OCI-LY1 (cell line): ENCODE measurements at regions not wholly inside any gene's neighbourhood (a gene's known extent, or its start where the extent isn't known, plus 50 kb on each side); places are given as distances from the start of the nearest gene placed in this dataset.

Experiments
- H2AFZ ChIP-seq: fragments of 200-600 bp; sonication (generic), shearing (Covaris generic); 2 replicates; pipeline ENCODE4 v1.6.0; 2014; ENCODE audit warnings: antibody characterized with exemption, mild to moderate bottlenecking, low read length
- H3F3A ChIP-seq: fragments of 200-600 bp; sonication (generic), shearing (Covaris generic); 2 replicates; pipeline ENCODE4 v1.6.0; 2014; ENCODE audit warnings: mild to moderate bottlenecking, antibody characterized with exemption, low read length, moderate library complexity; ENCODE audit not compliant: insufficient read depth
- H3K27ac ChIP-seq: fragments of 200-600 bp; sonication (generic); 2 replicates; pipeline ENCODE4 v1.5.1; 2014; ENCODE audit warnings: low read length, mixed run types, mild to moderate bottlenecking, low read depth; ENCODE audit not compliant: poor library complexity, severe bottlenecking
- H3K27me3 ChIP-seq: fragments of 200-600 bp; sonication (generic); 2 replicates; pipeline ENCODE4 v1.6.0; 2014; ENCODE audit warnings: antibody characterized with exemption, mild to moderate bottlenecking, low read length, moderate library complexity; ENCODE audit not compliant: insufficient read depth
- H3K36me3 ChIP-seq: fragments of 200-600 bp; sonication (generic); 2 replicates; pipeline ENCODE4 v1.6.1; 2014; ENCODE audit warnings: mild to moderate bottlenecking, antibody characterized with exemption, low read length, moderate library complexity, mixed read lengths; ENCODE audit not compliant: insufficient read depth
- H3K4me1 ChIP-seq: fragments of 200-600 bp; sonication (generic); 2 replicates; pipeline ENCODE4 v1.5.1; 2014; ENCODE audit warnings: mild to moderate bottlenecking, low read length, moderate library complexity; ENCODE audit not compliant: insufficient read depth, severe bottlenecking
- H3K4me2 ChIP-seq: fragments of 200-600 bp; sonication (generic), shearing (Covaris generic); 2 replicates; pipeline ENCODE4 v1.6.1; 2014; ENCODE audit warnings: low read length
- H3K4me3 ChIP-seq: fragments of 200-600 bp; sonication (generic); 2 replicates; pipeline ENCODE4 v1.5.1; 2014; ENCODE audit warnings: low read length, low read depth, mild to moderate bottlenecking, mixed read lengths; ENCODE audit not compliant: poor library complexity, severe bottlenecking
- H3K79me2 ChIP-seq: fragments of 200-600 bp; shearing (Covaris generic); 2 replicates; pipeline ENCODE4 v1.6.1; 2016; ENCODE audit warnings: mixed run types, low read length, mixed read lengths; ENCODE audit not compliant: insufficient read depth
- H3K9ac ChIP-seq: fragments of 200-600 bp; sonication (generic), shearing (Covaris generic); 2 replicates; pipeline ENCODE4 v1.6.1; 2014; ENCODE audit warnings: mild to moderate bottlenecking, low read length, mixed read lengths
- H3K9me2 ChIP-seq: fragments of 200-600 bp; sonication (generic), shearing (Covaris generic); 2 replicates; pipeline ENCODE4 v1.6.1; 2014; ENCODE audit warnings: low read depth, mild to moderate bottlenecking, low read length, mixed read lengths
- H3K9me3 ChIP-seq: fragments of 200-600 bp; shearing (Covaris generic); 2 replicates; pipeline ENCODE4 v1.6.1; 2014; ENCODE audit warnings: low read length, mixed read lengths
- H4K20me1 ChIP-seq: fragments of 200-600 bp; sonication (generic), shearing (Covaris generic); 2 replicates; pipeline ENCODE4 v1.6.0; 2016; ENCODE audit warnings: mild to moderate bottlenecking, low read length; ENCODE audit not compliant: insufficient read depth
- CTCF ChIP-seq: fragments of 200-600 bp; sonication (generic), shearing (Covaris generic); IDR thresholded peaks from 2 replicates; pipeline ENCODE4 v1.5.1; 2017; ENCODE audit warnings: mild to moderate bottlenecking, antibody characterized with exemption, low read length, moderate library complexity, mixed read lengths
- EZH2 ChIP-seq: fragments of 200-600 bp; sonication (generic), shearing (Covaris generic); IDR thresholded peaks from 2 replicates; pipeline ENCODE4 v1.8.0; 2017; ENCODE audit warnings: borderline replicate concordance, mixed run types, mild to moderate bottlenecking, antibody characterized with exemption, low read length, moderate library complexity, mixed read lengths

GRCh38 chr6:1100269-1100668 is 211.6 kb upstream of the FOXQ1 start:
- Histone ChIP-seq H3K9me2 (no peaks in the 10 kb centered on the region), H3K9me3 (no peaks in the 10 kb centered on the region), H3K27ac (no peak overlapping the region), H3K4me3 (no peak overlapping the region), H3K4me2 (no peak overlapping the region), H2AFZ (no peak overlapping the region), H3K27me3 (0 out of 2 replicates have a peak, but pooled peaks cover 3% of the 10 kb centered on the region), H4K20me1 (no peaks in the 10 kb centered on the region), H3K36me3 (no peaks in the 10 kb centered on the region), H3K4me1 (no peaks in the 10 kb centered on the region), H3K9ac (no peak overlapping the region), H3F3A (no peaks in the 10 kb centered on the region), H3K79me2 (no peaks in the 10 kb centered on the region)
- TF ChIP-seq CTCF: no peak
- no peak for TF ChIP-seq EZH2

GRCh38 chr6:1099264-1099663 is 212.6 kb upstream of the FOXQ1 start:
- Histone ChIP-seq H3K9me2 (no peaks in the 10 kb centered on the region), H4K20me1 (no peaks in the 10 kb centered on the region), H3K4me1 (no peaks in the 10 kb centered on the region), H3K36me3 (no peaks in the 10 kb centered on the region), H3K79me2 (no peaks in the 10 kb centered on the region), H2AFZ (no peak overlapping the region), H3K9ac (no peak overlapping the region), H3K4me3 (no peak overlapping the region), H3K27me3 (0 out of 2 replicates have a peak, but pooled peaks cover 3% of the 10 kb centered on the region), H3K27ac (no peak overlapping the region), H3K4me2 (no peak overlapping the region), H3K9me3 (no peaks in the 10 kb centered on the region), H3F3A (no peaks in the 10 kb centered on the region)
- no peak for TF ChIP-seq EZH2
- no peak for TF ChIP-seq CTCF

GRCh38 chr6:1096967-1097765 is 214.7 kb upstream of the FOXQ1 start:
- no peaks in the 10 kb centered on the region for H3K9me3 ChIP-seq
- no peaks in the 10 kb centered on the region for H3K9me2 ChIP-seq
- H3K9ac ChIP-seq: no peak overlapping the region

More at GRCh38 chr6:1096967-1097765, 214.7 kb upstream of the FOXQ1 start:
- no peak overlapping the region for H3K27ac ChIP-seq
- no peaks in the 10 kb centered on the region for H4K20me1 ChIP-seq
- H3K4me2 ChIP-seq: no peak overlapping the region
- TF ChIP-seq CTCF: no peak
- TF ChIP-seq EZH2: no peak
- no peaks in the 10 kb centered on the region for H3K4me1 ChIP-seq
- no peaks in the 10 kb centered on the region for H3K36me3 ChIP-seq
- no peak overlapping the region for H3K4me3 ChIP-seq
- no peaks in the 10 kb centered on the region for H3K79me2 ChIP-seq
- no peaks in the 10 kb centered on the region for H3F3A ChIP-seq
- 0 out of 2 replicates have a peak, but pooled peaks cover 3% of the 10 kb centered on the region for H3K27me3 ChIP-seq
- H2AFZ ChIP-seq: no peak overlapping the region
